Mesendoderm (in vitro differentiated cells): ENCODE measurements at regions not wholly inside any gene's neighbourhood (a gene's known extent, or its start where the extent isn't known, plus 50 kb on each side); places are given as distances from the start of the nearest gene placed in this dataset.

Experiments used
- DNase-seq: peaks from one replicate; pipeline ENCODE4 v3.0.0; 2013
- H2AK5ac ChIP-seq: 2 replicates; pipeline ENCODE4 v1.6.1; 2013; ENCODE audit warnings: low read length, inconsistent platforms
- H2BK120ac ChIP-seq: 2 replicates; pipeline ENCODE4 v1.6.1; 2013; ENCODE audit warnings: low read depth, mild to moderate bottlenecking, low read length, moderate library complexity, mixed read lengths
- H2BK15ac ChIP-seq: replicated peaks from 2 replicates; pipeline ENCODE4 v1.6.1; 2013; ENCODE audit warnings: low read depth, mild to moderate bottlenecking, moderate library complexity
- H2BK5ac ChIP-seq: 2 replicates; pipeline ENCODE4 v1.6.1; 2013; ENCODE audit warnings: low read length, inconsistent platforms
- H3K18ac ChIP-seq: 2 replicates; pipeline ENCODE4 v1.6.1; 2013; ENCODE audit warnings: mild to moderate bottlenecking, low read length, mixed read lengths
- H3K23ac ChIP-seq: one replicate; pipeline ENCODE4 v1.6.1; 2013; ENCODE audit warnings: low read length
- H3K27ac ChIP-seq: 2 replicates; pipeline ENCODE4 v1.5.1; 2013; ENCODE audit warnings: low read depth, mild to moderate bottlenecking, inconsistent platforms, low read length, moderate library complexity
- H3K27me3 ChIP-seq: 2 replicates; pipeline ENCODE4 v1.6.1; 2013; ENCODE audit warnings: low read length, control low read depth, mild to moderate bottlenecking, inconsistent platforms; ENCODE audit not compliant: insufficient read depth, poor library complexity
- H3K36me3 ChIP-seq: 2 replicates; pipeline ENCODE4 v1.6.1; 2013; ENCODE audit warnings: low read length, inconsistent platforms; ENCODE audit not compliant: control insufficient read depth, insufficient read depth
- H3K4ac ChIP-seq: one replicate; pipeline ENCODE4 v1.6.1; 2013; ENCODE audit warnings: low read depth, mild to moderate bottlenecking, low read length, moderate library complexity
- H3K4me1 ChIP-seq: 2 replicates; pipeline ENCODE4 v1.6.1; 2013; ENCODE audit warnings: low read depth, low read length, inconsistent platforms; ENCODE audit not compliant: control insufficient read depth
- H3K4me2 ChIP-seq: 2 replicates; pipeline ENCODE4 v1.6.1; 2013; ENCODE audit warnings: low read length
- H3K4me3 ChIP-seq: 2 replicates; pipeline ENCODE4 v1.5.1; 2013; ENCODE audit warnings: mild to moderate bottlenecking, low read length
- H3K56ac ChIP-seq: one replicate; pipeline ENCODE4 v1.6.1; 2013; ENCODE audit warnings: low read length
- H3K79me1 ChIP-seq: 2 replicates; pipeline ENCODE4 v1.6.1; 2013; ENCODE audit warnings: low read length, inconsistent platforms
- H3K79me2 ChIP-seq: 2 replicates; pipeline ENCODE4 v1.6.1; 2013; ENCODE audit warnings: mild to moderate bottlenecking, low read length; ENCODE audit not compliant: control insufficient read depth, insufficient read depth
- H3K9ac ChIP-seq: 2 replicates; pipeline ENCODE4 v1.6.1; 2013; ENCODE audit warnings: low read length, inconsistent platforms
- H4K5ac ChIP-seq: one replicate; pipeline ENCODE4 v1.6.1; 2013; ENCODE audit warnings: low read length
- H4K8ac ChIP-seq: one replicate; pipeline ENCODE4 v1.6.1; 2013; ENCODE audit warnings: low read depth, mild to moderate bottlenecking, control low read depth, low read length, moderate library complexity
- WGBS: extraction: QIAGEN DNeasy Blood & Tissue Kit; methylation state at CpG from one replicate; pipeline ENCODE4 v1.1.7; 2013; ENCODE audit warnings: low lambda C conversion rate, missing lambda C conversion rate; ENCODE audit not compliant: insufficient coverage; ENCODE audit errors: extremely low coverage; 5-methylcytosine and 5-hydroxymethylcytosine counted together

DNA sequence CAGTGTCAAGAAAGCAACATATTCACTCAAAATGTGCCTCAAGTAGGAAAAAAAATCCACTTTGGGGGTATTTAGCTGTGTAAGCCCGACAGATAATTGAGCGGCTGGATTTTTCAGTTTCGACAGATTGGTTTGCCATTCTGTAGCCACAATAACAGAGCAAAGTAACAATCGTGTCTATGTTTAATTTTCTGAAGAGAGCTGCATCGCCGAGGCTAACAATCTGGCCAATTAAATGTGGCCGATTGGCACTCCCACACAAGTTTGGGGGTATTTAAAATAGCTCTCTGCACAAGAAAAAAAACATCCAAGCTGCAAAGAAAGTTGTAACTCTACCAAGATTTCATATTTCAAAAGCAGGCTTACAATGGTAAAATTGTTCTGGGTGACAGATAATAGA lies 99.7 kb upstream of the CDH13 start:
- Histone ChIP-seq H3K27me3 (no peaks in the 10 kb centered on the region), H4K8ac (no peak overlapping the region), H3K79me1 (no peaks in the 10 kb centered on the region), H4K5ac (no peak overlapping the region), H2BK120ac (no peak overlapping the region), H3K79me2 (no peaks in the 10 kb centered on the region), H3K4ac (no peak overlapping the region), H3K4me3 (no peak overlapping the region), H3K27ac (no peak overlapping the region), H3K18ac (no peak overlapping the region), H3K56ac (no peak overlapping the region), H2AK5ac (no peak overlapping the region), H2BK5ac (no peak overlapping the region), H3K23ac (no peak overlapping the region), H3K4me2 (no peak overlapping the region), H3K4me1 (no peaks in the 10 kb centered on the region), H2BK15ac (no peak overlapping the region), H3K36me3 (no peaks in the 10 kb centered on the region), H3K9ac (no peak overlapping the region)
- WGBS: no CpG with 5 or more reads among the region's 7 CpGs
- no peak for DNase-seq

GRCh38 chr16:82524976-82525375 lies 101.8 kb upstream of the CDH13 start:
- Histone ChIP-seq H3K4me1 (no peaks in the 10 kb centered on the region), H3K27me3 (no peaks in the 10 kb centered on the region), H3K23ac (no peak overlapping the region), H2BK15ac (no peak overlapping the region), H3K27ac (no peak overlapping the region), H4K8ac (no peak overlapping the region), H3K56ac (no peak overlapping the region), H3K4me2 (no peak overlapping the region), H3K4me3 (no peak overlapping the region), H3K9ac (no peak overlapping the region), H3K4ac (no peak overlapping the region), H2AK5ac (no peak overlapping the region), H2BK120ac (no peak overlapping the region), H3K36me3 (no peaks in the 10 kb centered on the region), H4K5ac (no peak overlapping the region), H3K18ac (no peak overlapping the region), H3K79me1 (no peaks in the 10 kb centered on the region), H2BK5ac (no peak overlapping the region), H3K79me2 (no peaks in the 10 kb centered on the region)
- DNase-seq: no peak
- no CpG with 5 or more reads among the region's 1 CpG for WGBS

DNA sequence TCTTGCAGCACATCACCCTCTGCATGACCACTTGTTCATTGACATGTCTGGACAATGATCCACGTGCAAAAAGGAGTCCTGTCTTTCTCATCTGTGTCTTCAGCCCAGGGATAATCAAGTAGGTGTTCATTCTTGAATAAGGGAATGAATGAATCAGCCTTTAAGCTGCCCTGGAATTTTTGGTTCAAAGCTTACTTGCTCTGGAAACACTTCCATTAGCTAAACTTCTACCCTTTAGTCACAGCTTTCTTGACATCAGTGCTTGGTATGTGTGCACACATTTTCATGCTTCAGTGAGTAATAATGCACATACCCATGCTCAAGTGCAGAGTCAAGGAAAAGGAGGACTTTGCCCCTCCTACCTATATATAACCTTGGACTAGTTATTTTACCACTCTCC lies 103.0 kb upstream of the CDH13 start:
- Histone ChIP-seq H3K27me3 (no peaks in the 10 kb centered on the region), H2AK5ac (no peak overlapping the region), H3K56ac (no peak overlapping the region), H3K9ac (no peak overlapping the region), H4K5ac (no peak overlapping the region), H3K36me3 (no peaks in the 10 kb centered on the region), H3K27ac (no peak overlapping the region), H3K4ac (no peak overlapping the region), H3K4me3 (no peak overlapping the region), H4K8ac (no peak overlapping the region), H3K23ac (no peak overlapping the region), H2BK15ac (no peak overlapping the region), H2BK5ac (no peak overlapping the region), H2BK120ac (no peak overlapping the region), H3K79me1 (no peaks in the 10 kb centered on the region), H3K4me1 (no peaks in the 10 kb centered on the region), H3K79me2 (no peaks in the 10 kb centered on the region), H3K4me2 (no peak overlapping the region), H3K18ac (no peak overlapping the region)
- WGBS: no CpG with 5 or more reads among the region's 1 CpG
- DNase-seq: no peak

GRCh38 chr16:82522026-82522425 lies 104.7 kb upstream of the CDH13 start:
- Histone ChIP-seq H3K4me1 (no peaks in the 10 kb centered on the region), H3K4ac (no peak overlapping the region), H3K4me3 (no peak overlapping the region), H4K8ac (no peak overlapping the region), H3K79me1 (no peaks in the 10 kb centered on the region), H3K79me2 (no peaks in the 10 kb centered on the region), H3K4me2 (no peak overlapping the region), H3K18ac (no peak overlapping the region), H2BK120ac (no peak overlapping the region), H3K56ac (no peak overlapping the region), H2BK15ac (no peak overlapping the region), H3K36me3 (no peaks in the 10 kb centered on the region), H3K27me3 (no peaks in the 10 kb centered on the region), H2BK5ac (no peak overlapping the region), H3K27ac (no peak overlapping the region), H2AK5ac (no peak overlapping the region), H3K9ac (no peak overlapping the region), H4K5ac (no peak overlapping the region), H3K23ac (no peak overlapping the region)
- DNase-seq: no peak
- no CpG with 5 or more reads among the region's 6 CpGs for WGBS

DNA sequence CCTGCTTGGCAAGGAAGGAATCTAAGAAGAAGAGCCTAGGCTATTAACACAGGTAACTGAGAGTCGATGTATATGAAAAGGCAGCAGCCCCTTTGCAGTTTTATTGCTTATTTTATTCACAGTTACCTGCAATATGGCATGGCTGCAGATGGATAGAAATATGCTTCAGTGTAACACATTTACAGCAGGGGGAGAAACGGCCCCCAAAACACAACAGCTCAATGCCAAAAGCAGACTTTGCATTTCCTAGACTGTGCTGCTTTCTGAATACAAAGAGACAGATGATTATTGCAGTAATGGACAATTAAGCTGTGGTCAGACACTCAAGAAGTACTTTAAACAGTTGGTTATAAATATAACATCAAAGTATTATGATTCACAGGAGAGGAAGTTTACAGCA lies 108.0 kb upstream of the CDH13 start:
- no peak overlapping the region for H3K27ac ChIP-seq
- no peak overlapping the region for H2AK5ac ChIP-seq
- no peak overlapping the region for H3K9ac ChIP-seq
- no peak overlapping the region for H3K4ac ChIP-seq
- no peak overlapping the region for H4K8ac ChIP-seq
- no peak overlapping the region for H3K23ac ChIP-seq
- no peak overlapping the region for H3K4me3 ChIP-seq
- H3K36me3 ChIP-seq: no peaks in the 10 kb centered on the region
- DNase-seq: no peak
- H3K27me3 ChIP-seq: no peaks in the 10 kb centered on the region
- no peak overlapping the region for H2BK120ac ChIP-seq
- no peak overlapping the region for H2BK15ac ChIP-seq
- no peak overlapping the region for H3K4me2 ChIP-seq
- no peaks in the 10 kb centered on the region for H3K79me1 ChIP-seq
- no peak overlapping the region for H2BK5ac ChIP-seq
- H3K18ac ChIP-seq: no peak overlapping the region
- no peak overlapping the region for H3K56ac ChIP-seq
- no CpG with 5 or more reads among the region's 2 CpGs for WGBS
- no peak overlapping the region for H4K5ac ChIP-seq
- no peaks in the 10 kb centered on the region for H3K79me2 ChIP-seq
- H3K4me1 ChIP-seq: no peaks in the 10 kb centered on the region

DNA sequence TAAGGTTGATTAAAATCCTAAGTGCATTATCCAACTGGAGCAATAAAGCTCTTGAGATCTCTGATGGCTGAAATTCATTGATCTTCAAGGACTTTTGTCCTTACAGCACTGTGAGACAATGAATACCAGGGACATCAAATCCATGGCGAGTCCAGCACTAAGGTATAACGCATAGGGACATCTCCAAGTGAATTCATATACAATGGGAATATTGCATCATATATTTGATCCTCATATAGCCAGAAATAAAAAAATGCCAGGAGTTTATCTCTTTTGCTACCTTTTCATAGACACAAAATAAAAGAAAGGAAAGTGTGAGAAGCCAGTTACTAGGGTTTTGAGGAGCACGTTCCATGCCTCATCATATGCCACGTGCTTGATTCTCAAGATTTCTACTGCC lies 112.5 kb upstream of the CDH13 start:
- Histone ChIP-seq H3K36me3 (no peaks in the 10 kb centered on the region), H3K56ac (no peak overlapping the region), H3K27me3 (no peaks in the 10 kb centered on the region), H3K27ac (no peak overlapping the region), H3K79me1 (no peaks in the 10 kb centered on the region), H4K5ac (no peak overlapping the region), H3K18ac (no peak overlapping the region), H3K9ac (no peak overlapping the region), H3K4ac (no peak overlapping the region), H2BK120ac (no peak overlapping the region), H2BK15ac (no peak overlapping the region), H4K8ac (no peak overlapping the region), H3K4me1 (no peaks in the 10 kb centered on the region), H2BK5ac (no peak overlapping the region), H3K4me3 (no peak overlapping the region), H3K23ac (no peak overlapping the region), H3K4me2 (no peak overlapping the region), H2AK5ac (no peak overlapping the region), H3K79me2 (no peaks in the 10 kb centered on the region)
- WGBS: no CpG with 5 or more reads among the region's 4 CpGs
- no peak for DNase-seq
